ENCODE measurements at regions not wholly inside any gene's neighbourhood (a gene's known extent, or its start where the extent isn't known, plus 50 kb on each side); places are given as distances from the start of the nearest gene placed in this dataset.
"Not testable (repeated sequence)": the region's sequence is repeated elsewhere in the genome, so short reads cannot be mapped to it uniquely, and the experiment has no call there.

DNA sequence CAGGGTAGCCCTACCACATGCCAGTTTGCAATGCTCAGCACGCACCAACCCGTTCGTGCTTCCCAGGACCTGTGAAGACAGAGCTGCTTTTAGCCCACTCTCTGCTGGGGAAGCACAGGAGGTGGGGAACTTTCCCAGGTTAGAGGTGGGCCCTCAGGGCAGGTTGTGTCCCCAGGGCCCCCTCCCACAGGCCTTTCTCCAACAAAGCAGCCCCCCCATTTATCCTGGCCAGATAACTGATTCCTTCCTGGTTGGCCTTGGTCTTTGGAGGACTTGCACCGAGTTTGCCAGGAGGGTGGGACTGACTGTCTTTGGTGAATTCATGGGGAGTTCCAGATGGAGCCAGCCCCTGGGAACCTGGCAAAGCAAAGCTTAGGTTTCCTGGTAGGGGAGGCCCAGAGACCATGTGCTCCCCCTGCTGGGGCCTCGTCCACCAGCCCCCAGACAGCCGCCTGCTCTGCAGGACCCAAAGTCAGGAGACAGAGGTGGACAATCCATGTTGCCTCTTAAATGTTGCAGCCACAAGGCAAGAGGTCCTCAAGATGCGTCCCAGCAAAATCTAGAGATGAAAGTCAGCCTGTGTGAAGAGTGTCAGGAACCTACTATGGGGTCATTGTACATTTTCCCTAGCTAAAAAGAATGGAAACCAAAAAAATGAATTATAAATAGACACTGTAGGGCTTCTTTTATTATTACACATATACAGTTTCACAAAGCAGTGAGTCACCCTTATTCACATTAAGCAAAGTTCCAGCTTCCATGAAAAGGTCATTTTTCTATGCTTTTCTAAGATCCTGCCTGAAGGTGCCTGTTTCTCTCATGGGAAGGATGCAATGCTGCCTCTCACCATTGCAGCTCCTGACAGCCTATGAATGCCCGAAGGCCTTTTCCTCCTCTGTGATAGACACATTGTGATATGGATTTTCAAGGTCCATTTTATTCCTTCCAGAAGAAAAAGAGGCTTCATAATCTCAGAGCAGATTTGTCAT lies 497.8 kb downstream of the PREX1 start:
- no peak for DNase-seq (ENCODE audit: low read depth, low spot score)

DNA sequence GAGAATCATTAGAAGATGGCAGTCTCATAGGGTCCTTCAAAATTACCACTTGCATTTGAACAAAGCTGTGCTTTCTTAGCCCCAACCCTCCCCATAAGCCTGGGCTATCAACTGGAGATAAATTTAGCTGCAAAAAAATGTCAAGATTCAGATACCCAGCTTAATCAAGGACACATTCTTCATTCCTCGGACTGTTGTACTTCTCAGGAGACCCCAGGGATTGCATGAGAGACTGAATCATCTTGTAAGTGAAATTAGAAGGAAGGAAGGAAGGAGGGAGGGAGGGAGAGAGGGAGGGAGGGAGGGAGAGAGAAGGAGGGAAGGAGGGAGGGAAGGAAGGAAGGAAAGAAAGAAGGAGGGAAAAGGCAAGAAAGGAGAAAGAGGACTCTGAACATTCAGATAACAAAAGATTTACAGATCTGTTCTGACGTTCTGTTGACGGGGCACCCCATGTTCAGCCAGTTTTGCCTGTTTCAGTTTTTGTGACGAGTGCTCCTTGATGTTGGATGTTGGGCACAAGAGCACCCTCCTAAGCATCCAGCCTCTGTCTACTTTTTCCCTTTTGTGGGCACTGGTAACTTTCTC lies 498.7 kb downstream of the PREX1 start:
- DNase-seq (ENCODE audit: low read depth, low spot score): no peak

GRCh38 chr20:48327848-48328247 lies 500.0 kb downstream of the PREX1 start:
- not testable (repeated sequence) for DNase-seq (ENCODE audit: low read depth, low spot score)

DNA sequence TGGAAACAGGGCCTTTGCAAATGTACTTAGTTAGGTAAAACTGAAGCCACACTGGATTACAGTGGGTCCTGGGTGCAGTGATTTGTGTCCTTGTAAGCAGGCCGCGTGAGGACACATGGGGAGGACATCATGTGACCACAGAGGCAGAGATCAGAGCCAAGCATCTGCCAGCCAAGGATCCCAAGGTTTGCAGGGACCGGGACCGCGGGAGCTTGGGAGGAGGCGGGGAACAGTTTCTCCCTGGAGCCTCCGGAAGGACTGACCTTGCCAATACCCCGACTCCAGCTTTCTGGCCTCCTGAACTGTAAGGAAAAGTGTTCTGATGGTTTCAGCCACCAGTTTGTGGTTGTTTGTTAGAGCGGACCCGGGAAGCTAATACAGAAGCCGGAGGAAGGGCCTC lies 500.9 kb downstream of the PREX1 start:
- DNase-seq (ENCODE audit: low read depth, low spot score): no peak

GRCh38 chr20:48326434-48326691 lies 501.4 kb downstream of the PREX1 start:
- no peak for DNase-seq (ENCODE audit: low read depth, low spot score)

- no peak for DNase-seq (ENCODE audit: low read depth, low spot score)
Measured at GRCh38 chr20:48325656-48326433, 502.0 kb downstream of the PREX1 start.

DNA sequence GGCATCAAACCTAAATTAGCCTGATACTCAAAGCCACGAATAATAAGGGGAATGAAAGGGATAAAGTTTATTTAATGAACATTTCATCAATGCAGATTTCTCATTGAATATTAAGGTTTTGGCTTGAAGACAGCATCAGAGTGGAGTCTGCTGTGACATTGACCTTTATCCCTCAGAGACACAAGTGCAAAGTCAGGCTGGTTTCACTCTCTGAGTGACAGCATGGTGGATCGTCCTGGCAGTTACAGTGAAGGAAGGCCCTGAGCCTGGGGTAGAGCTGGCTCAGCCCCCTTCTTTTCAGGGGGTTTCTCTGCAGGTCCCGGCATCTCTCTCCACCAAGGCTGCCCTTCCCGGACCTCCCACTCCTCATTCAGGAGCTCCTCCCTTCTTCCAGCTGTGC lies 503.1 kb downstream of the PREX1 start:
- DNase-seq (ENCODE audit: low read depth, low spot score): no peak

DNA sequence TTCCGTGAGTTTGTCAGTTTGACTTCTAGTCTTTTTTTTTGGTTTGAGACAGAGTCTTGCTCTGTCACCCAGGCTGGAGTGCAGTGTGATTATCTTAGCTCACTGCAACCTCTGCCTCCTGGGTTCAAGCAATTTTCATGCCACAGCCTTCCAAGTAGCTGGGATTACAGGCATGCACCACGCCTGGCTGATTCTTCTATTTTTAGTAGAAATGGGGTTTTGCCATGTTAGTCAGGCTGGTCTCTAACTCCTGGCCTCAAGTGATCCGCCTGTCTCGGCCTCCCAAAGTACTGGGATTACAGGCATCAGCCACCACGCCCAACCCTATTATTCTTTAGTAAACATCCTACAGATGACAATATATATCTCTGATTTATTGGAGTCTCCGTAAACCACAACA lies 506.5 kb downstream of the PREX1 start:
- no peak for DNase-seq (ENCODE audit: low read depth, low spot score)

DNA sequence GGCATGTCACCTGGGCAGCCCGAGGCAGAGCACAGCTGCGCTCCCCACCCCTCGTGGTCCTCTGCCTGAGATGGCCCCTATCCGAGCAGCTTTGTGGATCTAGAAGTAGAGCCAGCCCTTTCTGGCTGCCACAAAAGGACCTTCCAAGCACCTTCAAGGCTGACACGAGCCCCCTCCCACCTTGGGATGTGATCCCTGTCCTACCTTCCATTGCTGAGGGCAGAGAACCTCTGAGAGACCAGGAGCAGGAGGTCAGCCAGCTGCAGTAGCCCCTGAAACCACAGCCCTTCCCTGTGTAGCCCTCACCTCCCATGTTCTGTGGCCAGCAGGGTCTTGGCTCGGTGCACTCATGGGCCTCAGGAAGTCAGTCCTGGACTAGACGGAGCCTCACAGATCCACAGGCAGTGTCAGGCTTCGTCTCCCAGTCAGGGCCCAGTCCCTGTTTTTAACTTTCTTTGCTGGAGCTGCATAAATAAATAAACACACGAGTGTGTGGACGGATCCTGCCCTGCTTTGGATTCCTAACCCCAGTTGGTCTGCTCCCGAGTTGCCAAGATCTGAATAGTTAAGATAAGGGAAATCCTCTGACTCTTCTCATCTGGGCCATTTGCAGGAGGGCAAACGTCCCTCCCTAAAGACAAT lies 507.7 kb downstream of the PREX1 start:
- DNase-seq (ENCODE audit: low read depth, low spot score): no peak

- no peak for DNase-seq (ENCODE audit: low read depth, low spot score)
Measured at GRCh38 chr20:48317578-48317977, 510.2 kb downstream of the PREX1 start.

GRCh38 chr20:48314925-48315592 lies 512.7 kb downstream of the PREX1 start:
- no peak for DNase-seq (ENCODE audit: low read depth, low spot score)

DNA sequence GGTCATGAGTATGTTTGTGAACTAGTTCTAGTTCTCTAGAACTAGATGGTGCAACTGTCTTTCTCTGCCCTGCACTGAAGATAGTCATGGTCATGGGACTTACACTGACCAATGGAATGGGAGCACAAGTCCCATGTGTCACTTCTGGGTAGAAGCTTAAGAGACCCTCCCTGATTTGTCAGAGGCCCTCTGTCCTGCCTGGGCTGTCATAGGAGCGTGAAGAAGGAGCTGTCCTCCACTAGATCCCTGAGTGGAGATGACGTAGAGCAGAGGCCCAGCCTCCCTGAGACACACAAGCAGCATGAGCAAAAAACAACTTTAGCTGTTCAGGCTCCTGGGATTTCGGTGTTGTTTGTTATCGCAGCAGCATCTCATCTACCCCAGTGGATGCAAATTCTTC lies 514.5 kb downstream of the PREX1 start:
- no peak for DNase-seq (ENCODE audit: low read depth, low spot score)

DNA sequence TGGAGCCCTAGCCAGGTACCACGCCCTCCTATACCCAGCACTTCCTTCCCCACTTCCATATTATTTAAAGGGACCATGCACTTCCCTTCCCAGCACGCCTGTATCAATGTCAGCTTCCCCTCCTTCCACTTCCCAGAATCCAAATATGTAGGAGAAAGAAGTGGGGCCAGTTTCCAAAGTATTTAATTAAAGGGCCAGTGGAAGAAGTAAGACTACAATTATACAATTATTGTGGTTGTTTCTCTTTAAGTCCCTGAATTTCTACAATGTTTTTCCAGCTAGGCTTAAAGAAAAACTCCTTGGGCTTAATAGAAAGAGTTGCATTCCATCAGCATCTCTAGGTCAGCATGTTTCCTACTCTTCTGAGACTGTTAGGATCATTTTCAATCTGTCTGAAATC lies 515.8 kb downstream of the PREX1 start:
- no peak for DNase-seq (ENCODE audit: low read depth, low spot score)

DNA sequence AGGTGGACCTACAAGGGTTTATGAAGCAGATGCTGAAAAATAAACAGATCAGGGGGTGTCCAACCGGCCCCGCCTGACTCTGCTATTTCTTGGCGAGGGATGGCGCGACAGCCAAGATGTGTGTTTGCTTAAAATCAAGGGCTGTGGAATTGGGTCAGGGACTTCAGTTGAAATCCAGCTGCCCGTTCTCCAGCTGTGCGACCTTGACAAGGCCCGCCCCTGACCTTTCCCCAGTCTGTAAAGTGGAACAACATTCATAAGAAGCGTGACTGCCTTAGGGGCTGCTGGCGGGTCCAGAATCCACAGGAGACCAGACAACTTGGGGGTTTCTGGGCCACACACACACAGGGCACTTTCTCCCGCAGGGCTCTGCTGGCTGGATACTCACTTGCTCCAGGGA lies 517.5 kb downstream of the PREX1 start:
- DNase-seq (ENCODE audit: low read depth, low spot score): no peak

GRCh38 chr20:48309293-48309692 lies 518.5 kb downstream of the PREX1 start:
- DNase-seq (ENCODE audit: low read depth, low spot score): no peak

- no peak for DNase-seq (ENCODE audit: low read depth, low spot score)
Measured at GRCh38 chr20:48308882-48309281, 518.9 kb downstream of the PREX1 start.

DNA sequence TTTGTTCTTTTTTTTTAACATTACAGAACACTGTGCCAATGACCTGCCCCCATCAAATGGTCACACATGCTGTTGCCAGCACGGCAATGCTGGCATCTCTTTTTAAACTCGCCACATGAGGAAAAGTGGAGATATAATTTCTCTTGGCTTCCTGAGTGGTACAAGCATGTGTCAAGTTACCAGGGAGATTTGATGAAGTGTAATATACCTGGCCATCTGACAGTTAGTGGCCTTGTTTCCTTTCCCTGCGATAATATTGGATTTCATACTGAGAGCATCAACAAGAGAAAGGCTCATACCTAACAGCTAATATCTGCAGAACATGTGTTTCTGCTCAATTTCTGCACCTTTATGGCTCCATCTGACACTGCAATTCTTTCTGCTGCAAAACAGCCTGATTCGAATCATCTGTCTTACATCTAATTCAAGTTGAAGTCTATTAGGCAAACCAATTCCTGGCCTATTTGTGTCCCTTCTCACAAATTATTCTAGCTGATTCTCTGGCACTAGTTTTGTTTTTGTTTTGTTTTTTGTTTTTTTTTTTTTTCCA lies 519.5 kb downstream of the PREX1 start:
- no peak for DNase-seq (ENCODE audit: low read depth, low spot score)

- DNase-seq (ENCODE audit: low read depth, low spot score): no peak
Measured at GRCh38 chr20:48307277-48307676, 520.5 kb downstream of the PREX1 start.

DNA sequence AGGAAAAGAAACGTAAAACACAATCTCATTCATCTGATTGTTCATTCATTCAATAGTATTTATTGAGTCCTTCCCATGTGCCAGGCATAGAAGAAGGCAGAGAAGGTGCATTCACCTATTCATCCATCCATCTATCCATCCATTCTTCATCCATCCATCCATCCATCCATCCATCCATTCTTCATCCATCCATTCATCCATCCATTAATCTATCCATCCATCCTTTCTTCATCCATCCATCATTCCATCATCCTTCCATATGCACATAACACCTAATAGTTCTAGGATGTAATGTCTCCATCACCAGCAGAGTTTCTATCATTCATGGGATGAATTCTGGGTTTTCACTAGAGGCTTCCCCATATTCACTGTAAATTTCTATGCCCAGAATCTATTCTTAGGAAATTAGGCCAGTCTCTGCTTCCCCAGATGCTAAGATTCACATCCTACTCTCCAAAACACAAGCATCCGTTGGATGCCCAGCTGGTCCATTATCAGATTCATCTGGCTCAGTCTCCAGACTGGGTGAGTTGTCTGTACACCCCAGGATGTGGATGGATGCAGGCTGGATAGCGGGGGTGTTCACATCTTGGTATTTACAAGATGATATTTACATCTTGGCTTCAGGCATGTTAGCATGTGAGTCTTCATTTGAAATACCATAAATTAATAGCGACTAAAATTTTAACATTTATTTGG lies 517.7 kb upstream of the SULF2 start:
- DNase-seq (ENCODE audit: low read depth, low spot score): no peak

GRCh38 chr20:48302149-48302548 lies 516.9 kb upstream of the SULF2 start:
- DNase-seq (ENCODE audit: low read depth, low spot score): no peak

GRCh38 chr20:48301189-48301588 lies 515.9 kb upstream of the SULF2 start:
- no peak for DNase-seq (ENCODE audit: low read depth, low spot score)
